ENCODE measurements at regions not wholly inside any gene's neighbourhood (a gene's known extent, or its start where the extent isn't known, plus 50 kb on each side); places are given as distances from the start of the nearest gene placed in this dataset.

DNA sequence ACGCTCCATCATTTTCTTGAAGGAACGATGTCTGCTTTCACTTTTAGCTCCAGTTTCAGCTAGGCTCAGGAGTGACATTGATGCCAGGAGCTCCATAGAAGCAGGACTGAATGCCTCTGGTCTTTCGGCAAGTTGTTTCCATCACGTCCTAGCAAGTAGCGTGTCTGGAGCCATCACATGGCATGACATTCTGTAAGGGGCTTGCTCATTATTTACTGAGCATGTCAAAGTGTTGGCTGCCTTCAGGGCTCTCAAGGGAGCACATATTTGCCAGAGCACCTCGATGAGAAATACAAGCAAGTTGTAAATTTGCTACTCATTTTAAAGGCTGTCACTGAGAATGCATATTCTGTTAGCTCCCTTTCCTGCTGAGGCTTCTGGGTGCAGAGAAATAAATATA is 131.0 kb upstream of the ITGB1 start:
- TF ChIP-seq, protein P1, sequence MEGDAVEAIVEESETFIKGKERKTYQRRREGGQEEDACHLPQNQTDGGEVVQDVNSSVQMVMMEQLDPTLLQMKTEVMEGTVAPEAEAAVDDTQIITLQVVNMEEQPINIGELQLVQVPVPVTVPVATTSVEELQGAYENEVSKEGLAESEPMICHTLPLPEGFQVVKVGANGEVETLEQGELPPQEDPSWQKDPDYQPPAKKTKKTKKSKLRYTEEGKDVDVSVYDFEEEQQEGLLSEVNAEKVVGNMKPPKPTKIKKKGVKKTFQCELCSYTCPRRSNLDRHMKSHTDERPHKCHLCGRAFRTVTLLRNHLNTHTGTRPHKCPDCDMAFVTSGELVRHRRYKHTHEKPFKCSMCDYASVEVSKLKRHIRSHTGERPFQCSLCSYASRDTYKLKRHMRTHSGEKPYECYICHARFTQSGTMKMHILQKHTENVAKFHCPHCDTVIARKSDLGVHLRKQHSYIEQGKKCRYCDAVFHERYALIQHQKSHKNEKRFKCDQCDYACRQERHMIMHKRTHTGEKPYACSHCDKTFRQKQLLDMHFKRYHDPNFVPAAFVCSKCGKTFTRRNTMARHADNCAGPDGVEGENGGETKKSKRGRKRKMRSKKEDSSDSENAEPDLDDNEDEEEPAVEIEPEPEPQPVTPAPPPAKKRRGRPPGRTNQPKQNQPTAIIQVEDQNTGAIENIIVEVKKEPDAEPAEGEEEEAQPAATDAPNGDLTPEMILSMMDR (conservative IDR thresholded peaks at IDR 0.05; ENCODE audit: low read length) = no peak
- TF ChIP-seq EZH2phosphoT487 (IDR thresholded peaks at IDR 0.05; ENCODE audit: borderline replicate concordance, low read depth, low read length) = no peak

Data from OCI-LY7 (cell line).